HG02884 (cell line): ENCODE measurements at regions not wholly inside any gene's neighbourhood (a gene's known extent, or its start where the extent isn't known, plus 50 kb on each side); places are given as distances from the start of the nearest gene placed in this dataset.
A peak's percentile ranks its signal among the peaks of the same experiment; 100 is the strongest.
"Not testable (repeated sequence)": the region's sequence is repeated elsewhere in the genome, so short reads cannot be mapped to it uniquely, and the experiment has no call there.

Experiments
- ATAC-seq: cut with Tn5 transposase; IDR thresholded peaks from one replicate; pipeline ENCODE4 v1.9.1; 2021; ENCODE audit warnings: mild to moderate bottlenecking, moderate library complexity; ENCODE audit not compliant: unreplicated experiment

DNA sequence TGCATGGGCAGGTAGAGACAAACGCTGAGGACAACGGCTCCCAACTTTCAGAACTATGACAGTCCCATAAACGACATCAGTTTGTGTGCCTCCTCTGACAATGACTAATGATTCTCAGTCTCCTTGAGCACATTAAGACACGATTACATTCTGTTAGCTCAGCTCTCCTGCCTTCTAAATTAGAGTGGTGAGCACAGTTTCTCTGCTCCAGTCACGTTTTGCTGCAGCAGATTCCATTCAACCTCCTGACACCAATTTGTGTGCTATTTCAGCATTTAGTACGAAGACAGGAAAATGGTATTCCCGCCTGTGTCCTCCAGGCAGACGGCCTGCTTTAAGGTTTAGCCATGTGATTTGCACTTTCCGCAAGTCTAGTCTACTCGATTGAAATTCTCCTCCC lies 458.4 kb upstream of the CFAP20DC start:
- ATAC-seq = no peak

DNA sequence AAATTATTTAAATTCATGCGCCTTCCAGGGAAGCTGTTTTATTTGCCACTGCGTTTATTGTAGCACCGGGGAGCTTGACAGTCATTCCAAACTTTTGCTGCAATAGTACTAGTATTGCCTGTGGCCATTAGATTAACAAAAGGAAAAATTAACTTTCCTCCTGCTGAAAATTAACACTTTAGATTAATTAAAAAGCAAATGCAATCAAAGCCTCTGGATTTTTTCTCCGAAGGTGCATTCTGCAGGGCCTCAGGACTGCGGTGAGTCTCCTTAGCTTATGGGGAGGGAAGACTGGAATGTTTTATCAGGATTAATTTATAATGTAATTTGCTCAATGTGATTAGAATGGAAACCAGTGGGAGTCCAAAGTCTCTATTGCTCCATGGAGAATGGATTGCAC lies 456.4 kb upstream of the CFAP20DC start:
- no peak for ATAC-seq

DNA sequence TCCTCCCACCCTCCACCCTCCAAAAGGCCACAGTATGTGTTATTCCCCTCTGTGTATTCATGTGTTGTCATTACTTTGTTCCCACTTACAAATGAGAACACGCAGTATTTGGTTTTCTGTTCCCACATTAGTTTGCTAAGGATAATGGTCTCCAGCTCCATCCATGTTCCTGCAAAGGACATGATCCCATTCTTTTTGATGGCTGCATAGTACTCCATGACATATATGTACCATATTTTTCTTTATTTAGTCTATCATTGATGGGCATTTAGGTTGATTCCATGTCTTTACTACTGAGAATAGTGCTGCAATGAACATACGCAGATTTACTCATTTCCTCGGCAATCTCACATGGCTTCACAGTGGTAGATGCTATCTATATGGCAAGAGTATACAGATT lies 453.6 kb upstream of the CFAP20DC start:
- no peak for ATAC-seq

DNA sequence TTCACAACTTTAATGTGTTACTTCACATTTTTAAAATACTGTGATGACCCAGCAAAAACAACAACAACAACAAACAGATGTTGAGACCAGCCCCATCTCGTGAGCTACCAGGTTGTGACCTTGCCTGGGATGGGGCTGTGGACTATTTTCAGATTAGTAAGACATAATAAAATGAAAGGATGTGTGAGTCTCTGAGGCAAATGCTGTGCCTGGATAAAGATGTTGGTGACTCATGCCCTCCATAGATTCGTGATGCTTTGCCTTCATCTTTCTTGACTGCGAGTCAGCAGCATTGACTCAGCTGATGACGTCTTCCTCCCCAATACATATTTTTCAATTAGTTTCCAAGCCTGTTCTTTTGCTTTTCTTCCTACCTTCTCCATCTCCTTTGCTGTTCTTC lies 453.0 kb upstream of the CFAP20DC start:
- ATAC-seq = no peak

DNA sequence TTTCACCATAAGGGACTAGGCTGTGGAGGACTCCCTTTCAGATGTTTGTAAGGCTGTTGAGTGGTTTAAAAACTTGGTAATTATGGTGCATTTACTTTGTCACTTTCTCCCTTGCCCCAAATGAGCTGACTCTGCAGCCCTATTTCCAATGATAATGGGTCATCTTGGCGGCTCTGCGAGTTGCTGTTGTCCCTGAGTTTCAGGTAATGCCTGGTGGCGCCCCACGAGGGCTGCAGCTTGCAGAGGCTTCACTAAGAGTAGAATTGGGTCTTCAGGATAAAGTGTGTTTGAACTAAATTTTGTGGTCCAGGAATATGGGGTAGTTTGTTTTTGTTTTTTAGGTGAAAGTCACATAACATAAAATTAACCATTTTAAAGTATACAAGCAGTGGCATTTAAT lies 450.1 kb upstream of the CFAP20DC start:
- no peak for ATAC-seq

DNA sequence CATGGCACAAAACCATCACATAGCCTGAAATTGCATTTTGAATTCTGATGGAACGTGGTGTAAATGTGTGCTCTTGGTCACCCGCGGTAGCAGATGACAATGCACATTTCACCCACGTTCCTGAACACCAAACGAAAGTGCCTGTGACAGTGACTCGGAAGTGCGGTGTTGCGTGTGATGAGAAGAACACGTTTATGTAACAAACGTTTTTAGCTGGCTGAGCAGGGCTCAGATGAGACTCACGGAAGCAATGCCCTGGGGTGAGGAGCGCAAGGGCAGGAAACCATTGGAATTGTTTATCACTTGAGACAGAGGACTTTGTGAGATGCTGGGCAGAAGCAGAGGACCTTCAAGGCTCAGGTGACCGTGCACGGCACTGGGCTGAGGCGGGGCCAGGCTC lies 449.2 kb upstream of the CFAP20DC start:
- ATAC-seq = no peak

DNA sequence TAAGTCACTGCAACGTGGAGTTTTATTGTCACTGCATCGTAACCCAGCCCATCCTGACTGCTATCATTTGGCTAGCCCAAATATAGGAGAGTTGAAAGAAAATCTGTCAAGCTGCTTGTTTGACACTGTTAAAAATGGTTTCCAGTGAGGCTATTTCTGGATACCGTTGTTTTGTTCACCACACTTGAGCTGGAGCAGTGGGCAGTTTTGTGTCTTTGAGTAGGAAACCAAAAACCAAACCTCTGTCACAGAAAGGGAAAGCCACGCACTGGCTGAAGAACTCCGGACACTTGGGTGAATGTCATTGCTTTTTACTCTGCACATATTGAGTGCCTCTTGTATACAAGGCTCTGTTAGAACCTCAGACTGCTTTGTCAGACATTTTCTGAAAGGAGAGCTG lies 446.4 kb upstream of the CFAP20DC start:
- ATAC-seq = no peak

DNA sequence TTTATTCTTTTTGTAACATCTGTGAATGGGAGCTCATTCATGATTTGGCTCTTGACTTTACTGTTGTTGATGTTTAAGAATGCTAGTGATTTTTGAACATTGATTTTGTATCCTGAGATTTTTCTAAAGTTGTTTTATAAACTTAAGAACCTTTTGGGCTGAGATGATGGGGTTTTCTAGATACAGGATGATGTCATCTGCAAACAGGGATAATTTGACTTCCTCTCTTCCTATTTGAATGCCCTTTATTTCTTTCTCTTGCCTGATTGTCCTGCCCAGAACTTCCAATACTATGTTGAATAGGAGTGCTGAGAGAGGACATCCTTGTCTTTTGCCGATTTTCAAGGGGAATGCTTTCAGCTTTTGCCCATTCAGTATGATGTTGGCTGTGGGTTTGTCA lies 445.1 kb upstream of the CFAP20DC start:
- ATAC-seq = not testable (repeated sequence)

DNA sequence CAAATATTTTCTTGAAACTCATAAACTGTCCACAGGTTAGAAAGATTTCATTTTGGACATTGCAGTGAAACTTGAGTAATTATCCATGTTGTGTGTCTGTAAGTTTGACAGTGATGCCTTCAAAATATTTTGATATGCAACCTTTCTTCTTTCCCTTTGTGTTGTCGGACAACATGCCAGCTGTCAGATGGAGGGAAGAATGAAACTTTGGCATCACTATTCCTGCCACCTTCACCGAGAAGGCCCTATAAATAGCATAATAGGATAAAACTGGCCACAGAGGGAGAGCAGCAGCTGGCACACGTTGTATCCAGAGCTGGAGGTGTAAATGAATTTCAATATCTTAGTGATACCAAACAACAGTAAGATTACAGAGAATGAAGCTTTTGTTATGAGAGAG lies 436.7 kb upstream of the CFAP20DC start:
- ATAC-seq = no peak

DNA sequence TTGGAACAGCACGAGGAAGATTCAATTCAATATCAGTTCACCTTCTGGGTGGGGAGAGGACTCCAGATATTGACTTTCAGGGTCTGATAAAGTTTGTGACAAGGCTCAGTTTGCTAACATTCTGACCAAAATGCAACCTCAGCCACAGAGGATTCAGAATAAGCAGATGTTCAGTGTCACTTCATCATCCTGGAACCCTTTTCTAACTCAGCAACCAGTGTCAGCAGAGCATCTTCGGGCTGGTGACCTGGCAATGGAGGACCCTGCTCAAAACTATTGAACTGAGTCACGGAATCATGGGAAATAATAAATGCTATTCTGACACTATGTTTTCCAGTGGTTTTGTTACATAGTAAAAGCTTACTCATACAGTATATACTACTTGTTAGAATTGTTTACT lies 433.4 kb upstream of the CFAP20DC start:
- ATAC-seq = no peak

DNA sequence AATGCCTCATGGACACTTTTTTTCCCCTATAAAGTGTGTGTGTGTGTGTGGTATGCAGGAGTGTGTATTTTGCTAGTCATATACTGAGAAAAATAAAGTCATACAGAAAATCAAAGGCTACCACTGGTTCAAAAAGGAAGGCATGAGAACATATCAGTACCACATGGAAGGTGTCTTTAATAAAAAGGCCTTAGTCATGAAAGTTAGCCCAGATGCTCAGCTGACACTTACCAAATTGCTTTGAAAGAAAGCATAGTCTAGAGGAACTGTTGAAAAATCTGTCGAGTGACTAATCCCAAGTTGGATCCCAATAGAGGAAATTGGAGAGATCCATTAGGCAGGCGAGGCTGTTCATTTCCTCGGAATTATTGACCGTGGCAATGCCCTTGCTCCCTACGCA lies 432.9 kb upstream of the CFAP20DC start:
- no peak for ATAC-seq

DNA sequence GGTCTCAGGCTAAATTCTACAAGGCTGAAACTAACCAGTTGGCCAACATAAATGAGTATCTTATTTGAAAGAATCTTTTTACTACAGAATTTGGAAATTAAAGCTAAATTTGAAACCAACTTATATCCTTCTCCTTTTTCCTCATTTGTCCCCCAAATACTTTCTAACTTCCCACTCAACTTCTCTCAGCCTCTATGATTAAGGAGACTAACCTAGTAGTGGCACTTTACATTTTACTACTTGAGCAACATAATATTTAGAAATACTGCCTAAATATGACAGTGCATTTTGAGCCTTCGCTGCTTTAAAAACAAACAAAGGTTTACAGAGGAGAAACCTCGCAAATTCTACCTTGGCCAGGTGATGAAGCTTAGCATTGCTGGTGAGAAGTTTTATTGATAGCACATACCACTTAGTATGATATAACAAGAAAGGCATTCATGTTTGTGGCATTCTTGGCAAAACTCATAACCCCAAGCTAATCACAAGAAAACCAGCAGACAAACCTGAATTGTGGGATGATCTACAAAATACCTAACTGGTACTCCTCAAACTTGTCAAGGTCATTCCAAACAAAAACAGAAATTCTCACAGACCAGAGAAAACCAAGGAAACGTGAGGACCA lies 432.1 kb upstream of the CFAP20DC start:
- ATAC-seq = no peak

DNA sequence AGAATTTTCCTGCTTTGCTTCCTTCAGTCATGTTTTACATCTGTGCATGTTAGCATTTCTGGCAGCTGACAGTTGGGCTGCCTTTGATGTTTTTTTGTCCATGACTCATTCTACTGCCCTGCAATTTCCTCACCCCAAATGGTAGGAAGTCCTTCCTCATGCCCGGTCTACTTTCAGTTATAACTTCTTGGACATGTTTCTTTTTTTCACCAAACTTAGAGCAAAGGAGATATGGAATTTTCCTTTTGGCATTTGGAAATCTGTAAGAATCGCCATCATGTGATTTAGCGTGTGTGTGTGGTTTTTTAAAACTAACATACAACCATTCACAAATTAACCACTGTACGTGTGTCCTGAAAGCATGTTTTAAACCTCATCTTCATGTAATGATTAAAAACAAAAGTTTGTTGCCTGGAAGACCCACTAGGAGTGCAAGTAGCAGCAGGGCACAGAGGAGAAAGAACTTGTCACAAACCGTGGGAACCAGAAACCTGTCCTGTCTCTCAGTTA lies 430.7 kb upstream of the CFAP20DC start:
- peak; percentile 72 for ATAC-seq

DNA sequence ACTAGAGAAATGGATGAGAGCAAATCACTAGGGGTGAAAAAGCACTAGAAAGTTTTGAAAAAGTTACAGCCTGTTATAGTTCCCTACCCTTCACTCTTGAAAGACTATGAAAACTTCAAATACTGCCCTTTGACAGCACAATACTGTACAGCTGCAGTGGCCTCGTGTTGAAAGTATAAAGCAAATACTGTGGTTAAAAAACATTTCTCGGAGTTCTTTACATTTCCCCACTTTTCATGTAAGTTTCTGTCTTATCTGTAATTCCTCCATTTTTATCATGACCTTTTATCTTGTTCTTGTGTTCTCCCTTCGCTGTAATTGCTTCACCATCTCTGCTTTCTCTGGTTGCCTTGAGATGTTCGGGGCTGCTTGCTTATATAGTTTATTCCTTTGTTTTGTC lies 423.8 kb upstream of the CFAP20DC start:
- no peak for ATAC-seq

DNA sequence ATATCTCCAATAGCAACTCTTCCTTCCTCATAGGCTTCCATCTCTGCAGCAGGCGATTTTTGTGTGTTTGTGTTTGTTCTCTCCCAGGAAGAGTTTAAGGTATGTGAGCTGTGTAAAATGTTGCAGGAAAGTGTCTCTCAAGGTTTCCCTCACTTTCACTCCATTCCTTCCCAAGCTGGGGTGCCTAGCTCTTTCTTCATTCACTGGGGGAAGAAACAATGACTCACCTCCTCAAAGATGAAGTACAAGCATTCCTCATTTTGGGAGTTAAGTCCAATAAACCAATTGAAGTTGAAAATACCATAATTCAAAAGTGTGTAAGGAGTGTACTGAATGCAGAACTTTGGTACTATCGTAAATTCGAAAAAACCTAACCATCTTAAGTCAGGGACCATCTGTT lies 422.7 kb upstream of the CFAP20DC start:
- no peak for ATAC-seq

DNA sequence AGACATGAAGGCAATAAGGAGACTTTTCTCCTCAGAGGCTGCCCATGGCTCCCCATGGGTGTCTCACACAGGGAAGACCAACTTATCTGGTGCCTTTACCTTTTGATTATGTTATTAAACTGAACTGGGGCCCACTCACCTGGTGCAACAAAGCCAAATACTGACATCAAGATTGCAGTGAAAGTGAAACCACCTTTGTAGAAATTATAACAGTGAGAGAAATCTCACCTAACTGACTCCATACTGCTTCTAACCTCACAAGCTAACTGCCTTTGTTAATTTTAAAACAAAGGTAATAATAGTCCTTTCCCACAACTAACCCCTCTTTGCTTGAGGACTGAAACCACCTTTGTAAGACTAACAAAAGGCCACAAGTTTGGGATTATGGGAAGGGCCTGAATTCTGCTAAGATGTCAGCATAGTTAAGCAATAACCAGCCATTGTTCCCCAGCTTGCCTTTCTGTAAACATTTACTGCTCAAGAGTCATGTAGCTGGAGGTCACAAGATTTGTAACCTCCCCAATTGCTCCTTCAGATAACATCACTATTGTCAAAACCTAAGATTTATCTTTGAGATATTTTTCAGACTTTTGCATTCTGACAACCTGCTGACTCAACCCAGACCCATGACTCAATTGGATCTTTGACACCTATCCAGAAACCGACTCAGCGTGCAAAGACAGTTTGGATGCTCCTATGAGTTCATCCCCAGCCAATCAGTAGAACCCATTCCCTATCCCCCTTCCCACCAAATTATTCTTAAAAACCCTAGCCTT lies 420.3 kb upstream of the CFAP20DC start:
- peak; percentile 55 for ATAC-seq

DNA sequence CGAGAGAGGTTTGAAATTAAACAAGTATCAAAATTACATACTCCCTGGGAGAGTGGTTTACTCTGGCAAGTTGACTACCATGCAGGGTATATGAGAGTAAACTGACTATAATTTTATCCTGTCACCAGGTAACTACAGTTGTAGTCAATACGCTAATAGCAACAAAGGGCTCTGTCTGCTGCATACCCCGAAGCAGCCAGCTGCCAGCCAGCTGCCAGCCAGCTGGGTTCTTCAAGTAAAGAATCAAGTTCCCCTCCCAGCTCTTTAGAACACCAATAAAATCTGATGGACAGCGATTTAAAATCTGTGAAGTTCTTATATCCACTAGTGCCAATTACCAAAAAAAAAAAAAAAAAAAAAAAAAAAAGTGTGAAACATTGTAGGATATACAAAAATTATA lies 417.7 kb upstream of the CFAP20DC start:
- ATAC-seq = no peak

DNA sequence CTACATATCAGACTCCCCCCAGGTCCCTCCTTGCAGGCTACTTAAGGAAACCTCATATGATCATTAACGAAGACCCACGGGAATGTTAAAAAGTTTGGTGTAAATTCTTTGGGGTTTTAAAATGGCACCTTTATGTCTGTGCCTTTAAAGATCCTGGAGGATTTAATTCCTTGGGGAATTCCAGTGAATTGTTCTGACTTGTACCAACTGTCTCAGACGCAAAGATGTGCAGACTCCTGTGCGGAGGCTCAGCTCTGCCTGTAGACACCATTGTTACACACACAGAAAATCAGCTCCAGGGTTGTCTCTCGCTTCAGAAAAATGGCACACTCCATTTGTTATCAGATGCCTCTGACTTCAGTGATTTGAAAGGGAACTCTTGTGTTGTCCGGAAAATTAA lies 414.4 kb upstream of the CFAP20DC start:
- ATAC-seq = no peak

DNA sequence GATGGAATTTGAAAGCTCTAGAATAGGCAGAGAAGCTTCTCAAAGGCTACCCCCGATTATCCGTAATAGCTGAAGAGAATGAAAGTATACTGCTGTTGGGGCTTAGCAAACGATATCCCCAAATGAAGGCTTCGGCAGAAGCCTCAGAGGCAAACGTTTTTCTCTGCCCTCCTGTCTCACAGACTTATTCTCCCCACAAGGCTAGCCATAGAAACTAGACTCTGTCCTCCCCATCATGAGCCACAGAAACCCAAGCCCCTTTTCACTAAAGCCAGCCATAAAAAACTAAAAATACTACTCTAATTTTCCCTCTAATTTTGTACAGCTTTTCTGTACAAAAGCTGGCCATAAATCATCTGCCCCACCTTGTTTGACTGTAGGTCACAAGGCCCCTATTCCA lies 413.4 kb upstream of the CFAP20DC start:
- no peak for ATAC-seq

DNA sequence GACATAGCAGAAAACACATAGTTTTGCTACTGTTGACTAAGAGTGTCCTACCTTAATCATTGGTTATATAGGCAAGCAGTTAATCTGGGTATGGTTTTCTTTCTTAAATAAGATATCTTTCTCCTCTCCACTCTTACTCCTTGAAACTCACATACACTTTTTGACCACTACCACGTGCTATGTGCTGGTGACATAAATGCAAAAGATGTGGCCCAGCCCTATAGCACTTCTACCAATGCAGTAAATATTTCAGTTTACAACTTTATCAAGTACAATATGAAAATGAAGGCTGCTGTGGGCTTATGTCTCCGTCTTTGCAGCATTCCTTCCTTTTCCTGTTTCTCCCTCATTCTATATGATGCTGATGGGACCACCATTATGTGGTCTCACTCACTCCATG lies 410.2 kb upstream of the CFAP20DC start:
- ATAC-seq = no peak

DNA sequence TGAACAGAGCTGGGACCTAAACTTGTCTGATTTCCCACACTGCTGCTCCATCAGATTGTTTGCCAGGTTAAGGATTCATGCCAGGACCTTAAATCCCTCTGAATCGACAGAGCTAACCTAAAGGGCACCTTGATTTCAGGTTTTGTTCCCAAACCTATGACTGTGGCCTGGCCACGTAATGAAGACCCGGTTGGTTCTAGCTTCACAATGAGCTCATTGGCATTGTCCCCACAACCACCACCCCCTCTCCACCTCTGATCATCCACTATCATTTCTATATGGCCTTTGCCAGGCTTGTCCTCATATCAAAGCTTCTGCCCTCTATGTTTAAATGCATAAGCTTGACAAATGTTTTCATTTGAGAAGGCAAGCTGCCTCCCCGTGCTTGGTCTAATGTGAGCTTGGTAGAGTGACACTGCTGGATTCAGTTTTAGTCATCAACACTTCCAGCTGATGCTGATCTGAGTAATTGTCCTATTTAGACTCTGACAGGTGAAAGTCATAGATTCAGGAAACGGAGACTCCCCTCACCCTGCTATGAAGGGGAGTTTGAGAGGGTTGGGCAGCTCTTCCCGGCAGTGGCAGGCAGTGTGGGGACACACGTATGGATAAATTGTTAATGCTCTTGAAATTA lies 407.1 kb upstream of the CFAP20DC start:
- ATAC-seq = peak; percentile 98
